ENCODE measurements at regions not wholly inside any gene's neighbourhood (a gene's known extent, or its start where the extent isn't known, plus 50 kb on each side); places are given as distances from the start of the nearest gene placed in this dataset.

DNA sequence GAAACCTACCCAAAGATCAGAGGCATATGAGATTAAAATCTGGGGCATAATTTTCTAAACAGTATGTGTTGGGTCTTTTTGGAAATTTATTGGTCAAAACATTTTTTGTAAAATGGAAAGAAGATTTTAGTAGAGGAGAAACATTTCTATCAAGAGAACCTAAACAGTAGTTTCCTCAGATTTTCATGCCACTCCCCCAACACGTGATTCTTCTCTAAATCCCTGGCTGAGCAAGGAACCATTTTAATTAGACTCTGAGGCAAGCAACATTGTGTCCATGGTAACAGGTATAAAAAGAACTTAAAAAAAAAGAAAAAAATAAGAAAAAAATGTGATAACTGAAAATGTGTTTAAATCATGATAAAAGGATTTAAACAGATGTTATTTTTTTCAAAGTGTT is 1105.2 kb upstream of the ZEB2 start:
- TF ChIP-seq, protein P1, sequence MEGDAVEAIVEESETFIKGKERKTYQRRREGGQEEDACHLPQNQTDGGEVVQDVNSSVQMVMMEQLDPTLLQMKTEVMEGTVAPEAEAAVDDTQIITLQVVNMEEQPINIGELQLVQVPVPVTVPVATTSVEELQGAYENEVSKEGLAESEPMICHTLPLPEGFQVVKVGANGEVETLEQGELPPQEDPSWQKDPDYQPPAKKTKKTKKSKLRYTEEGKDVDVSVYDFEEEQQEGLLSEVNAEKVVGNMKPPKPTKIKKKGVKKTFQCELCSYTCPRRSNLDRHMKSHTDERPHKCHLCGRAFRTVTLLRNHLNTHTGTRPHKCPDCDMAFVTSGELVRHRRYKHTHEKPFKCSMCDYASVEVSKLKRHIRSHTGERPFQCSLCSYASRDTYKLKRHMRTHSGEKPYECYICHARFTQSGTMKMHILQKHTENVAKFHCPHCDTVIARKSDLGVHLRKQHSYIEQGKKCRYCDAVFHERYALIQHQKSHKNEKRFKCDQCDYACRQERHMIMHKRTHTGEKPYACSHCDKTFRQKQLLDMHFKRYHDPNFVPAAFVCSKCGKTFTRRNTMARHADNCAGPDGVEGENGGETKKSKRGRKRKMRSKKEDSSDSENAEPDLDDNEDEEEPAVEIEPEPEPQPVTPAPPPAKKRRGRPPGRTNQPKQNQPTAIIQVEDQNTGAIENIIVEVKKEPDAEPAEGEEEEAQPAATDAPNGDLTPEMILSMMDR (conservative IDR thresholded peaks at IDR 0.05; ENCODE audit: low read depth, low read length) = no peak
- no peak for TF ChIP-seq EZH2 (IDR thresholded peaks at IDR 0.05; ENCODE audit: borderline replicate concordance, low read depth, low read length, poor library complexity, severe bottlenecking)
